HCT116 (cell line): ENCODE measurements at regions not wholly inside any gene's neighbourhood (a gene's known extent, or its start where the extent isn't known, plus 50 kb on each side); places are given as distances from the start of the nearest gene placed in this dataset.

Source experiments
- ATAC-seq: fragments of 200-7000 bp; cut with Tn5 transposase; 2 replicates; pipeline ENCODE4 v1.9.1; 2020; ENCODE audit warnings: mild to moderate bottlenecking, moderate library complexity
- BruUV-seq: library from RNA; stranded (reverse); fragments of 400-500 nt; replicated peaks from 2 replicates; lab custom pipeline; 2021; lab: Mats Ljungman, UMichigan
- CTCF ChIA-PET: fragments of 300-600 bp; sonication (Branson Sonifier 250); formaldehyde crosslinking; loops from one replicate; lab custom pipeline; 2021; ENCODE audit warnings: antibody characterized with exemption; lab: Charles Lee
- POLR2A ChIA-PET: fragments of 300-600, 350-600 bp; sonication (Branson Sonifier 250); formaldehyde crosslinking; loops from one replicate; lab custom pipeline; 2021; ENCODE audit warnings: antibody characterized with exemption; lab: Charles Lee
- RAD21 ChIA-PET, 2 experiments: fragments of 300-600 bp; sonication (Branson Sonifier 250); formaldehyde crosslinking; loops; one replicate each; lab custom pipeline; 2023; ENCODE audit warnings: low total read pairs in 2 of 2; ENCODE audit not compliant: uncharacterized antibody in 2 of 2, unreplicated experiment in 2 of 2, low non-redundant PET in 1 of 2; lab: Charles Lee
- DNase-seq: peaks from one replicate; pipeline ENCODE4 v3.0.0-alpha.2; 2010; ENCODE audit warnings: low read depth, low spot score
- H2AFZ ChIP-seq: fragments of 200-600 bp; shearing (Covaris generic), sonication (generic); 2 replicates; pipeline ENCODE4 v1.6.1; 2017; ENCODE audit warnings: low read depth, mixed run types, mixed read lengths, antibody characterized with exemption, low read length; ENCODE audit not compliant: poor library complexity, severe bottlenecking
- H3K27ac ChIP-seq: 2 replicates; pipeline ENCODE4 v1.5.1; 2012; ENCODE audit warnings: low read depth, low read length
- H3K27me3 ChIP-seq: fragments of 200-600 bp; sonication (generic); 2 replicates; pipeline ENCODE4 v1.6.1; 2016; ENCODE audit warnings: mixed run types, low read length, mixed read lengths; ENCODE audit not compliant: insufficient read depth
- H3K36me3 ChIP-seq, 2 experiments: fragments of 200-500 bp in 1 of 2; fragments of 200-600 bp in 1 of 2; sonication (Bioruptor generic) in 1 of 2; sonication (generic) in 1 of 2; 2 replicates each; pipeline versions ENCODE4 v1.5.1 to v1.6.1; 2014 to 2016; ENCODE audit warnings: low read length in 2 of 2, inconsistent platforms in 1 of 2, mixed read lengths in 1 of 2, mixed run types in 1 of 2; ENCODE audit not compliant: insufficient read depth in 2 of 2, control insufficient read depth in 1 of 2
- H3K4me1 ChIP-seq, 2 experiments: fragments of 200-600 bp in 1 of 2; sonication (generic) in 1 of 2; 2 replicates each; pipeline versions ENCODE4 v1.5.1 to v1.6.1; 2012 to 2017; ENCODE audit warnings: low read length in 2 of 2, inconsistent platforms in 1 of 2, mild to moderate bottlenecking in 1 of 2, mixed read lengths in 1 of 2, mixed run types in 1 of 2, moderate library complexity in 1 of 2; ENCODE audit not compliant: insufficient read depth in 2 of 2, control insufficient read depth in 1 of 2
- H3K4me2 ChIP-seq: fragments of 200-600 bp; sonication (generic); 2 replicates; pipeline ENCODE4 v1.6.1; 2017; ENCODE audit warnings: mixed run types, low read length, mixed read lengths
- H3K4me3 ChIP-seq, 2 experiments: fragments of 200-600 bp in 1 of 2; sonication (generic) in 1 of 2; replicated peaks in 1 of 2; 2 replicates each; pipeline ENCODE4 v1.5.1; 2011 to 2016; ENCODE audit warnings: low read length in 2 of 2, control low read depth in 1 of 2, low read depth in 1 of 2, mild to moderate bottlenecking in 1 of 2, mixed read lengths in 1 of 2, mixed run types in 1 of 2
- H3K79me2 ChIP-seq: fragments of 200-600 bp; sonication (generic); 2 replicates; pipeline ENCODE4 v1.6.1; 2017; ENCODE audit warnings: mild to moderate bottlenecking, mixed run types, low read length, moderate library complexity, mixed read lengths; ENCODE audit not compliant: insufficient read depth
- H3K9ac ChIP-seq: fragments of 200-600 bp; sonication (generic); 2 replicates; pipeline ENCODE4 v1.6.1; 2016; ENCODE audit warnings: low read length, mixed read lengths
- H3K9me2 ChIP-seq: fragments of 200-600 bp; sonication (generic), shearing (Covaris generic); 2 replicates; pipeline ENCODE4 v1.6.1; 2017; ENCODE audit warnings: mixed run types, mild to moderate bottlenecking, moderate library complexity; ENCODE audit not compliant: insufficient read depth
- H3K9me3 ChIP-seq, 2 experiments: fragments of 200-500 bp in 1 of 2; fragments of 200-600 bp in 1 of 2; sonication (Bioruptor generic) in 1 of 2; sonication (generic) in 1 of 2; 2 replicates each; pipeline ENCODE4 v1.6.1; 2014 to 2017; ENCODE audit warnings: low read length in 2 of 2, mixed read lengths in 2 of 2, inconsistent platforms in 1 of 2, low read depth in 1 of 2, mild to moderate bottlenecking in 1 of 2, mixed run types in 1 of 2, moderate library complexity in 1 of 2; ENCODE audit not compliant: control insufficient read depth in 1 of 2, insufficient read depth in 1 of 2
- H4K20me1 ChIP-seq: fragments of 200-600 bp; sonication (generic), shearing (Covaris generic); 2 replicates; pipeline ENCODE4 v1.6.1; 2017; ENCODE audit warnings: mixed run types, mild to moderate bottlenecking, moderate library complexity; ENCODE audit not compliant: insufficient read depth
- CEBPB ChIP-seq: IDR thresholded peaks from 2 replicates; pipeline ENCODE4 v1.6.1; 2012; ENCODE audit warnings: low read depth
- EGR1 ChIP-seq: IDR thresholded peaks from 2 replicates; pipeline ENCODE4 v1.6.1; 2012; ENCODE audit warnings: low read depth
- EZH2 ChIP-seq: fragments of 200-600 bp; sonication (generic); IDR thresholded peaks from 2 replicates; pipeline ENCODE4 v1.6.1; 2017; ENCODE audit warnings: antibody characterized with exemption, mixed run types
- EZH2phosphoT487 ChIP-seq: fragments of 200-600 bp; IDR thresholded peaks from 2 replicates; pipeline ENCODE4 v1.6.1; 2018; ENCODE audit warnings: antibody characterized with exemption, borderline replicate concordance
- FOSL1 ChIP-seq: IDR thresholded peaks from 2 replicates; pipeline ENCODE4 v1.6.1; 2012; ENCODE audit warnings: low read depth
- JUND ChIP-seq: IDR thresholded peaks from 2 replicates; pipeline ENCODE4 v1.6.1; 2012
- POLR2A ChIP-seq: IDR thresholded peaks from 2 replicates; pipeline ENCODE4 v1.7.0; 2011; ENCODE audit warnings: borderline replicate concordance; ENCODE audit not compliant: insufficient read depth, insufficient read length; ENCODE audit errors: extremely low read depth
- POLR2AphosphoS5 ChIP-seq: IDR thresholded peaks from 2 replicates; pipeline ENCODE4 v1.6.1; 2011; ENCODE audit warnings: mild to moderate bottlenecking, low read depth, low read length, moderate library complexity
- RAD21 ChIP-seq: IDR thresholded peaks from 2 replicates; pipeline ENCODE4 v1.6.1; 2012; ENCODE audit warnings: low read depth, mild to moderate bottlenecking
- SIN3A ChIP-seq: IDR thresholded peaks from 2 replicates; pipeline ENCODE4 v1.6.1; 2012; ENCODE audit warnings: low read depth
- SP1 ChIP-seq: IDR thresholded peaks from 2 replicates; pipeline ENCODE4 v1.6.1; 2012; ENCODE audit warnings: low read depth
- SRF ChIP-seq: IDR thresholded peaks from 2 replicates; pipeline ENCODE4 v1.6.1; 2012; ENCODE audit warnings: low read depth
- TCF7L2 ChIP-seq: IDR thresholded peaks from 2 replicates; pipeline ENCODE4 v1.7.0; 2011; ENCODE audit warnings: borderline replicate concordance, inconsistent platforms; ENCODE audit not compliant: insufficient read depth, insufficient read length; ENCODE audit errors: extremely low read depth
- ZFX ChIP-seq: fragments of 450-650 bp; IDR thresholded peaks from 2 replicates; pipeline ENCODE4 v1.6.1; 2017
- intact Hi-C: fragments of 100-400 bp; cut with micrococcal nuclease; formaldehyde crosslinking; loops from 2 replicates; pipeline ENCODE4 v1.10.0; 2022
- TF ChIP-seq, protein P1 (sequence below): IDR thresholded peaks from 2 replicates; pipeline ENCODE4 v1.6.1; 2011; ENCODE audit warnings: mild to moderate bottlenecking, low read length, moderate library complexity; ENCODE audit not compliant: insufficient replicate concordance; ENCODE audit errors: extremely low read depth
- TF ChIP-seq, protein P2 (sequence below): IDR thresholded peaks from 2 replicates; pipeline ENCODE4 v1.6.1; 2012; ENCODE audit warnings: low read depth
- TF ChIP-seq, protein P3 (sequence below): IDR thresholded peaks from 2 replicates; pipeline ENCODE4 v1.6.1; 2012

DNA sequence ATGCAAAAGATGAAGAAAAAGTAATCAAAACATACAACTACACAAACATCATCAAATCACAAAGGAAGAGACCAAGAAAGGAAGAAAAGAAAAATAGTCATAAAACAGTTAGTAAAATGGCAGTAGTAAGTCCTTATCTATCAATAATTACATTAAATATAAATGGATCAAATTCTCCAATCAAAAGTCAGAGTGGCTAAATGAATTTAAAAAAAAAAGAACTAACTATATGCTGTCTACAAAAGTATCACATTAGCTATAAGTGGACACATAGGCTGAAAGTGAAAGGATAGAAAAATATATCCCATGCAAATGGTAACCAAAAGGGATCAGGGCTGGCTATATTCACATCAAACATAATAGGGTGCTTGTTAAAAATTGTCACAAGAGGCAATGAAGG is 116.5 kb downstream of the NOL4 start:
- H3K9me2 ChIP-seq = no peaks in the 10 kb centered on the region
- ChIA-PET CTCF (no interaction called here), RAD21 (no interaction called here), POLR2A (no interaction called here)
- no peak overlapping the region for H3K4me3 ChIP-seq
- H3K79me2 ChIP-seq = no peaks in the 10 kb centered on the region
- TF ChIP-seq SP1 = no peak
- TF ChIP-seq POLR2A = no peak
- TF ChIP-seq ZFX = no peak
- TF ChIP-seq CEBPB = no peak
- no peak for TF ChIP-seq RAD21
- TF ChIP-seq EZH2 = no peak
- no peak for TF ChIP-seq POLR2AphosphoS5
- TF ChIP-seq SIN3A = no peak
- TF ChIP-seq, protein P1, sequence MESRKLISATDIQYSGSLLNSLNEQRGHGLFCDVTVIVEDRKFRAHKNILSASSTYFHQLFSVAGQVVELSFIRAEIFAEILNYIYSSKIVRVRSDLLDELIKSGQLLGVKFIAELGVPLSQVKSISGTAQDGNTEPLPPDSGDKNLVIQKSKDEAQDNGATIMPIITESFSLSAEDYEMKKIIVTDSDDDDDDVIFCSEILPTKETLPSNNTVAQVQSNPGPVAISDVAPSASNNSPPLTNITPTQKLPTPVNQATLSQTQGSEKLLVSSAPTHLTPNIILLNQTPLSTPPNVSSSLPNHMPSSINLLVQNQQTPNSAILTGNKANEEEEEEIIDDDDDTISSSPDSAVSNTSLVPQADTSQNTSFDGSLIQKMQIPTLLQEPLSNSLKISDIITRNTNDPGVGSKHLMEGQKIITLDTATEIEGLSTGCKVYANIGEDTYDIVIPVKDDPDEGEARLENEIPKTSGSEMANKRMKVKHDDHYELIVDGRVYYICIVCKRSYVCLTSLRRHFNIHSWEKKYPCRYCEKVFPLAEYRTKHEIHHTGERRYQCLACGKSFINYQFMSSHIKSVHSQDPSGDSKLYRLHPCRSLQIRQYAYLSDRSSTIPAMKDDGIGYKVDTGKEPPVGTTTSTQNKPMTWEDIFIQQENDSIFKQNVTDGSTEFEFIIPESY = no peak
- TF ChIP-seq EGR1 = no peak
- no peak for TF ChIP-seq EZH2phosphoT487
- TF ChIP-seq SRF = no peak
- no peak for TF ChIP-seq FOSL1
- TF ChIP-seq, protein P2, sequence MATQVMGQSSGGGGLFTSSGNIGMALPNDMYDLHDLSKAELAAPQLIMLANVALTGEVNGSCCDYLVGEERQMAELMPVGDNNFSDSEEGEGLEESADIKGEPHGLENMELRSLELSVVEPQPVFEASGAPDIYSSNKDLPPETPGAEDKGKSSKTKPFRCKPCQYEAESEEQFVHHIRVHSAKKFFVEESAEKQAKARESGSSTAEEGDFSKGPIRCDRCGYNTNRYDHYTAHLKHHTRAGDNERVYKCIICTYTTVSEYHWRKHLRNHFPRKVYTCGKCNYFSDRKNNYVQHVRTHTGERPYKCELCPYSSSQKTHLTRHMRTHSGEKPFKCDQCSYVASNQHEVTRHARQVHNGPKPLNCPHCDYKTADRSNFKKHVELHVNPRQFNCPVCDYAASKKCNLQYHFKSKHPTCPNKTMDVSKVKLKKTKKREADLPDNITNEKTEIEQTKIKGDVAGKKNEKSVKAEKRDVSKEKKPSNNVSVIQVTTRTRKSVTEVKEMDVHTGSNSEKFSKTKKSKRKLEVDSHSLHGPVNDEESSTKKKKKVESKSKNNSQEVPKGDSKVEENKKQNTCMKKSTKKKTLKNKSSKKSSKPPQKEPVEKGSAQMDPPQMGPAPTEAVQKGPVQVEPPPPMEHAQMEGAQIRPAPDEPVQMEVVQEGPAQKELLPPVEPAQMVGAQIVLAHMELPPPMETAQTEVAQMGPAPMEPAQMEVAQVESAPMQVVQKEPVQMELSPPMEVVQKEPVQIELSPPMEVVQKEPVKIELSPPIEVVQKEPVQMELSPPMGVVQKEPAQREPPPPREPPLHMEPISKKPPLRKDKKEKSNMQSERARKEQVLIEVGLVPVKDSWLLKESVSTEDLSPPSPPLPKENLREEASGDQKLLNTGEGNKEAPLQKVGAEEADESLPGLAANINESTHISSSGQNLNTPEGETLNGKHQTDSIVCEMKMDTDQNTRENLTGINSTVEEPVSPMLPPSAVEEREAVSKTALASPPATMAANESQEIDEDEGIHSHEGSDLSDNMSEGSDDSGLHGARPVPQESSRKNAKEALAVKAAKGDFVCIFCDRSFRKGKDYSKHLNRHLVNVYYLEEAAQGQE = no peak
- TF ChIP-seq JUND = no peak
- TF ChIP-seq, protein P3, sequence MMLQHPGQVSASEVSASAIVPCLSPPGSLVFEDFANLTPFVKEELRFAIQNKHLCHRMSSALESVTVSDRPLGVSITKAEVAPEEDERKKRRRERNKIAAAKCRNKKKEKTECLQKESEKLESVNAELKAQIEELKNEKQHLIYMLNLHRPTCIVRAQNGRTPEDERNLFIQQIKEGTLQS = no peak
- TF ChIP-seq TCF7L2 = no peak
- H2AFZ ChIP-seq = no peak overlapping the region
- intact Hi-C loops = loop anchor here (10.0 kb wide), 1 partner anchor 63 kb away; no protein-coding TSS in a partner anchor
- ATAC-seq (no peak), DNase-seq (no peak)
- H3K36me3 ChIP-seq = no peaks in the 10 kb centered on the region
- no peaks in the 10 kb centered on the region for H3K4me1 ChIP-seq
- no peak overlapping the region for H3K4me2 ChIP-seq
- no peaks in the 10 kb centered on the region for H3K27me3 ChIP-seq
- peaks cover 6 to 7% of the 10 kb centered on the region in 2 experiments; a peak in 3 of 4 replicates for H3K9me3 ChIP-seq
- no TSS peak for BruUV-seq
- no peak overlapping the region for H3K9ac ChIP-seq
- no peaks in the 10 kb centered on the region for H4K20me1 ChIP-seq
- H3K27ac ChIP-seq = no peak overlapping the region
